HEK293 (cell line): ENCODE measurements at regions not wholly inside any gene's neighbourhood (a gene's known extent, or its start where the extent isn't known, plus 50 kb on each side); places are given as distances from the start of the nearest gene placed in this dataset.
A peak's percentile ranks its signal among the peaks of the same experiment; 100 is the strongest.

Source experiments
- CTCF ChIA-PET: fragments of 350-600 bp; formaldehyde crosslinking; extraction: SDS; loops from one replicate; lab custom pipeline; 2021; ENCODE audit warnings: antibody characterized with exemption; lab: Yijun Ruan, JAX
- POLR2A ChIA-PET: fragments of 300-600 bp; formaldehyde crosslinking; extraction: SDS; loops from one replicate; lab custom pipeline; 2020; ENCODE audit warnings: antibody characterized with exemption, inconsistent platforms; lab: Yijun Ruan, JAX
- H3K27ac ChIP-seq: fragments of 200-500 bp; sonication (Bioruptor generic); 2 replicates; pipeline ENCODE4 v1.5.1; 2014; ENCODE audit warnings: low read depth, low read length, control low read depth, inconsistent platforms; ENCODE audit errors: extremely low read depth
- H3K36me3 ChIP-seq, 2 experiments: fragments of 200-500 bp in 1 of 2; sonication (Bioruptor generic) in 1 of 2; 1 replicate in 1 of 2; 2 replicates in 1 of 2; pipeline ENCODE4 v1.5.1; 2014 to 2017; ENCODE audit warnings: inconsistent platforms in 2 of 2, low read length in 2 of 2; ENCODE audit not compliant: control insufficient read depth in 2 of 2, insufficient read depth in 1 of 2
- H3K4me1 ChIP-seq: fragments of 200-500 bp; sonication (Bioruptor generic); 2 replicates; pipeline ENCODE4 v1.5.1; 2014; ENCODE audit warnings: mild to moderate bottlenecking, low read length, inconsistent platforms; ENCODE audit not compliant: control insufficient read depth, insufficient read depth
- H3K4me3 ChIP-seq: 2 replicates; pipeline ENCODE4 v1.5.1; 2011; ENCODE audit warnings: low read depth, mild to moderate bottlenecking, control low read depth, low read length, moderate library complexity
- H3K9me3 ChIP-seq: fragments of 200-500 bp; sonication (Bioruptor generic); 2 replicates; pipeline ENCODE4 v1.5.1; 2014; ENCODE audit warnings: low read depth, low read length, inconsistent platforms; ENCODE audit not compliant: control insufficient read depth, insufficient read depth
- BCL11A ChIP-seq: fragments of 450-650 bp; formaldehyde crosslinking; IDR thresholded peaks from 2 replicates; pipeline ENCODE4 v1.5.1; 2016; ENCODE audit warnings: low read depth, missing biosample characterization, missing genetic modification characterization
- FEZF1 ChIP-seq: fragments of 450-650 bp; formaldehyde crosslinking; IDR thresholded peaks from 2 replicates; pipeline ENCODE4 v1.5.1; 2016; ENCODE audit warnings: missing biosample characterization, missing genetic modification characterization
- KLF10 ChIP-seq: fragments of 450-650 bp; IDR thresholded peaks from 2 replicates; pipeline ENCODE4 v1.5.1; 2018; ENCODE audit warnings: missing biosample characterization, mild to moderate bottlenecking, missing genetic modification characterization
- OSR2 ChIP-seq: fragments of 450-650 bp; formaldehyde crosslinking; IDR thresholded peaks from 2 replicates; pipeline ENCODE4 v1.5.1; 2016; ENCODE audit warnings: missing biosample characterization, missing genetic modification characterization
- PRDM1 ChIP-seq: fragments of 450-650 bp; formaldehyde crosslinking; IDR thresholded peaks from 2 replicates; pipeline ENCODE4; 2016; ENCODE audit warnings: missing biosample characterization, missing genetic modification characterization
- TCF7L2 ChIP-seq: IDR thresholded peaks from 2 replicates; pipeline ENCODE4 v1.6.1; 2011; ENCODE audit warnings: low read depth, mild to moderate bottlenecking, inconsistent platforms, low read length, moderate library complexity, borderline replicate concordance
- ZBTB17 ChIP-seq: fragments of 450-650 bp; formaldehyde crosslinking; IDR thresholded peaks from 2 replicates; pipeline ENCODE4 v1.5.1; 2016; ENCODE audit warnings: missing biosample characterization, missing genetic modification characterization
- ZFP37 ChIP-seq: fragments of 450-650 bp; formaldehyde crosslinking; IDR thresholded peaks from 2 replicates; pipeline ENCODE4 v1.5.1; 2016; ENCODE audit warnings: missing biosample characterization, missing genetic modification characterization
- ZNF157 ChIP-seq: fragments of 450-650 bp; formaldehyde crosslinking; IDR thresholded peaks from 2 replicates; pipeline ENCODE4 v1.5.1; 2016; ENCODE audit warnings: missing biosample characterization, missing genetic modification characterization
- ZNF19 ChIP-seq: fragments of 450-650 bp; formaldehyde crosslinking; IDR thresholded peaks from 2 replicates; pipeline ENCODE4; 2016; ENCODE audit warnings: missing biosample characterization, missing genetic modification characterization, low read depth
- ZNF2 ChIP-seq: fragments of 450-650 bp; formaldehyde crosslinking; IDR thresholded peaks from 2 replicates; pipeline ENCODE4 v1.5.1; 2016; ENCODE audit warnings: missing biosample characterization, missing genetic modification characterization
- ZNF202 ChIP-seq: fragments of 450-650 bp; formaldehyde crosslinking; IDR thresholded peaks from 2 replicates; pipeline ENCODE4 v1.5.1; 2016; ENCODE audit warnings: missing biosample characterization, missing genetic modification characterization, borderline replicate concordance
- ZNF221 ChIP-seq: fragments of 450-650 bp; formaldehyde crosslinking; IDR thresholded peaks from 2 replicates; pipeline ENCODE4 v1.5.1; 2017; ENCODE audit warnings: missing biosample characterization, missing genetic modification characterization, borderline replicate concordance
- ZNF23 ChIP-seq: fragments of 450-650 bp; formaldehyde crosslinking; IDR thresholded peaks from 2 replicates; pipeline ENCODE4 v1.5.1; 2016; ENCODE audit warnings: missing biosample characterization, missing genetic modification characterization, borderline replicate concordance
- ZNF529 ChIP-seq: fragments of 450-650 bp; formaldehyde crosslinking; IDR thresholded peaks from 2 replicates; pipeline ENCODE4 v1.5.1; 2017; ENCODE audit warnings: missing genetic modification characterization, missing biosample characterization; ENCODE audit not compliant: insufficient replicate concordance
- ZNF701 ChIP-seq: fragments of 450-650 bp; formaldehyde crosslinking; IDR thresholded peaks from 2 replicates; pipeline ENCODE4 v1.5.1; 2016; ENCODE audit warnings: missing biosample characterization, missing genetic modification characterization
- ZNF768 ChIP-seq: fragments of 450-650 bp; formaldehyde crosslinking; IDR thresholded peaks from 2 replicates; pipeline ENCODE4 v1.5.1; 2018; ENCODE audit warnings: missing biosample characterization, mild to moderate bottlenecking, missing genetic modification characterization
- TF ChIP-seq, protein P1 (sequence below): fragments of 450-650 bp; formaldehyde crosslinking; IDR thresholded peaks from 2 replicates; pipeline ENCODE4 v1.5.1; 2016; ENCODE audit warnings: missing biosample characterization, missing genetic modification characterization
- TF ChIP-seq, protein P2 (sequence below): fragments of 450-650 bp; formaldehyde crosslinking; IDR thresholded peaks from 2 replicates; pipeline ENCODE4 v1.5.1; 2016; ENCODE audit warnings: missing biosample characterization, missing genetic modification characterization
- TF ChIP-seq, protein P3 (sequence below): fragments of 450-650 bp; formaldehyde crosslinking; conservative IDR thresholded peaks from 2 replicates; pipeline ENCODE4 v1.5.1; 2016; ENCODE audit warnings: low read depth, missing biosample characterization, missing genetic modification characterization
- TF ChIP-seq, protein P4 (sequence below): fragments of 450-650 bp; formaldehyde crosslinking; IDR thresholded peaks from 2 replicates; pipeline ENCODE4 v1.5.1; 2016; ENCODE audit warnings: missing biosample characterization, missing genetic modification characterization, low read depth

DNA sequence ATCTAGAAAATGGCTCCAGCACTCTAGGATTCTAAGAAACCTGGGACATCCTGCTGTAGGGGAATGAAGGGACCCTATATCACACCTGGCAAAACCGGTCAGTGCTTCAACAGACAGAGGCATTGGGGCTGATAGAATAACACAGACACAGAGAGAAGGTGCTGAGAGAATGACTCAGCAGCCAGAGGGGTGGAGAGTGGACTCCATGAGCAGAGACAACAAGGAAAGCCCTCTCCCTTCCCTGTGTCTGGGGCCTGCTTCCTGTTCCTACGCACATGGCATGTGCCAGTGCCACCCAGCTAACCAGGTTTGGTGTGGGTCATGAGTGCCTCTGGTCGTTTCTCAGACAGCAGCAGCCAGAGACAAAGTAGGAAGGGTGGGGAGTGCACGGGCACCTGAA lies 140.3 kb downstream of the CCT6B start (continued):
- no peak for TF ChIP-seq TCF7L2
- TF ChIP-seq ZNF157, result no peak
- TF ChIP-seq, protein P1, sequence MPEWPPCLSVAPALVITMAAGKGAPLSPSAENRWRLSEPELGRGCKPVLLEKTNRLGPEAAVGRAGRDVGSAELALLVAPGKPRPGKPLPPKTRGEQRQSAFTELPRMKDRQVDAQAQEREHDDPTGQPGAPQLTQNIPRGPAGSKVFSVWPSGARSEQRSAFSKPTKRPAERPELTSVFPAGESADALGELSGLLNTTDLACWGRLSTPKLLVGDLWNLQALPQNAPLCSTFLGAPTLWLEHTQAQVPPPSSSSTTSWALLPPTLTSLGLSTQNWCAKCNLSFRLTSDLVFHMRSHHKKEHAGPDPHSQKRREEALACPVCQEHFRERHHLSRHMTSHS (tag by site-specific recombination), result no peak
- TF ChIP-seq ZBTB17 (tag by site-specific recombination), result no peak
- TF ChIP-seq ZNF701 (tag by site-specific recombination), result no peak
- no peak for TF ChIP-seq ZNF202 (tag by site-specific recombination)
- no peak for TF ChIP-seq OSR2 (tag by site-specific recombination)
- TF ChIP-seq ZNF2 (tag by site-specific recombination), result no peak
- no peak for TF ChIP-seq KLF10 (tag by site-specific recombination)

DNA sequence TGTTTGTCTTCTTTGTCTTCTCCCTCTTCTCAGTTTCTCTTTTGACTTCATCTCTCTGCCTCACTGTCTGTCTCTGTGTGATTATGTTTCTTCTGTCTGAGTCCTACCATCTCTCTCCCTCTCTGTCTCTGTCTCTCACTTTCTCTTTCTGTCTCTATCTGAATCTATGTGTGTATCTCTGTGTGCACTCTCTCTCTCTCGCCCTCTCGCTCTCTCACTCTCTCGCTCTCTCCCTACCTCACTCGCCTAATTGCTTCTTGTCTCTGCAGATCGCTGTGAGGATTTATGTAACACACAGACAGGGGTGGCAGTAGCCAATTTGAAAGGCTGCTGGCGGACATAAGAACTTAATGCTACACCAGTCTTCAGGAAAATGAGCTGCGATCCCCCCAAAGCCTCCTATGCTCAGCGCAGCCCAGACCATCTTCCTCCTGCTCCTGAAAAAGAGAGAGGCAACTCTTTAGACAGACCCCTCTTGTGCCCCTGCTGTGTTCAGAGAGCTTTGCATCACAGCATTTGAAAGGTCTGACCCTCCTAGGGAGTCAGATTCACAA lies 140.9 kb downstream of the CCT6B start:
- POLR2A ChIA-PET, result no interaction called here
- Histone ChIP-seq H3K4me3 (no peak overlapping the region), H3K36me3 (no peaks in the 10 kb centered on the region), H3K27ac (no peak overlapping the region), H3K9me3 (no peaks in the 10 kb centered on the region), H3K4me1 (no peaks in the 10 kb centered on the region)
- CTCF ChIA-PET, result interaction anchor here (0.6 to 0.7 kb wide), 2 partner anchors 286 to 289 kb away, joined by 3 read pairs; no protein-coding TSS in a partner anchor
- TF ChIP-seq PRDM1 (tag by site-specific recombination) (peak; percentile 77), ZNF19 (tag by site-specific recombination) (no peak)

DNA sequence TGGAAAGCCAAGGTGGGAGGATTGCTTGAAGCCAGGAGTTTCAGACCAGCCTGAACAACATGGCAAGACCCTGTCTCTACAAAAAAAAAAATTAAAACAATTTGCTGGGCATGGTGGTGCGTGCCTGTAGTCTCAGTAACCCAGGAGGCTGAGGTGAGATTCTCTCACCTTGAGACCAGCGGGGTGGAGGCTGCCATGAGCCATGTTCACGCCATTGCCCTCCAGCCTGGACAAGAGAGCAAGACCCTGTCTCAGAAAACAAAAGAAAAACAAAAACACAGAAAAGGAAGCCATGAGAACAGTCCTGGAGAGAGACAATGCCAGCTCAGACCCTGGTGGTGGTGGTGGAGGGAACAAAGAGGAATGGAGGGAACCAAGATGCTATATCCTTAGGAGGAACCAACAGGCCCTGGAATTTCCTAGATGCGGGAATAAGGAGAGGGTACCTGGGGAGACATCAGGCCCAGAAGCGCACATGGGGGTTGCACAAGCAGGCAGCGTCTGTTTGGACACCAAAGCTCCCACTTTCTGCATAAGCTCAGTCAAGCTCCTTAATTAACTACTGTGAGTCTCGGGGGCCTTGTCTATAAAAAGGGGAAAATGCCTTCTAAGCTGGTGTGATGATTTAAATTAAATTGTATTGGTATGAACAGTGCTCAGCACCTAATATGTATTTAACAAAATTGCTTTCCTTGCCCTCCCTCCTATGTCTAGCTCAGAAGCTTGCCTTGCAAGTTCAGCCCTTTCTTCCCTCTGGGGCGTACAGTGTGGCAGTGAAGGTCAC lies 143.8 kb downstream of the CCT6B start:
- Histone ChIP-seq H3K36me3 (no peaks in the 10 kb centered on the region), H3K9me3 (no peaks in the 10 kb centered on the region), H3K4me3 (no peak overlapping the region), H3K27ac (no peak overlapping the region), H3K4me1 (no peaks in the 10 kb centered on the region)
- ChIA-PET CTCF (no interaction called here), POLR2A (no interaction called here)
- no peak for TF ChIP-seq ZNF221 (tag by site-specific recombination)
- TF ChIP-seq, protein P2, sequence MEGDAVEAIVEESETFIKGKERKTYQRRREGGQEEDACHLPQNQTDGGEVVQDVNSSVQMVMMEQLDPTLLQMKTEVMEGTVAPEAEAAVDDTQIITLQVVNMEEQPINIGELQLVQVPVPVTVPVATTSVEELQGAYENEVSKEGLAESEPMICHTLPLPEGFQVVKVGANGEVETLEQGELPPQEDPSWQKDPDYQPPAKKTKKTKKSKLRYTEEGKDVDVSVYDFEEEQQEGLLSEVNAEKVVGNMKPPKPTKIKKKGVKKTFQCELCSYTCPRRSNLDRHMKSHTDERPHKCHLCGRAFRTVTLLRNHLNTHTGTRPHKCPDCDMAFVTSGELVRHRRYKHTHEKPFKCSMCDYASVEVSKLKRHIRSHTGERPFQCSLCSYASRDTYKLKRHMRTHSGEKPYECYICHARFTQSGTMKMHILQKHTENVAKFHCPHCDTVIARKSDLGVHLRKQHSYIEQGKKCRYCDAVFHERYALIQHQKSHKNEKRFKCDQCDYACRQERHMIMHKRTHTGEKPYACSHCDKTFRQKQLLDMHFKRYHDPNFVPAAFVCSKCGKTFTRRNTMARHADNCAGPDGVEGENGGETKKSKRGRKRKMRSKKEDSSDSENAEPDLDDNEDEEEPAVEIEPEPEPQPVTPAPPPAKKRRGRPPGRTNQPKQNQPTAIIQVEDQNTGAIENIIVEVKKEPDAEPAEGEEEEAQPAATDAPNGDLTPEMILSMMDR, result no peak

DNA sequence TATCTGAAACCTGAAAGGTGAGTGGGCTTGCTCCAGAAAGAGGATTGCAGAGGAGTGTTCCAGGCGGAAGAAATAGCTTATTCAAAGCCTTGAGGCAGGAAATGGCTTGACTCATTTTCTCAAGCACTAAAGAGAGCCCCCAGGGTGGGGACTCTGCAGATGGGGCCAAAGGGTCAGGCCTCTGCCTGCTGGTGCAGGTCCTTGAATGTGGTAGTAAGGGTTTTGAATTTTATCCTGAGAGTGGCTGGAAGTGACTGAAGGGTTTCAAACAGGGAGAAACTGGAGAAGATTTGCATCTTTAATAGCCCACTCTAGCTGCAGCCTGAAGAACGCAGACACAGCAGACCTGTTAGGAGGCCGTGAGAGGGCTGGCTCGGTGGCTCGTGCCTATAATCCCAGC lies 144.4 kb downstream of the CCT6B start:
- TF ChIP-seq FEZF1 (no peak), ZNF529 (no peak), ZNF768 (tag by site-specific recombination) (no peak), ZNF202 (tag by site-specific recombination) (no peak), BCL11A (tag by site-specific recombination) (no peak), ZNF23 (tag by site-specific recombination) (no peak), ZFP37 (no peak)
- TF ChIP-seq, protein P3, sequence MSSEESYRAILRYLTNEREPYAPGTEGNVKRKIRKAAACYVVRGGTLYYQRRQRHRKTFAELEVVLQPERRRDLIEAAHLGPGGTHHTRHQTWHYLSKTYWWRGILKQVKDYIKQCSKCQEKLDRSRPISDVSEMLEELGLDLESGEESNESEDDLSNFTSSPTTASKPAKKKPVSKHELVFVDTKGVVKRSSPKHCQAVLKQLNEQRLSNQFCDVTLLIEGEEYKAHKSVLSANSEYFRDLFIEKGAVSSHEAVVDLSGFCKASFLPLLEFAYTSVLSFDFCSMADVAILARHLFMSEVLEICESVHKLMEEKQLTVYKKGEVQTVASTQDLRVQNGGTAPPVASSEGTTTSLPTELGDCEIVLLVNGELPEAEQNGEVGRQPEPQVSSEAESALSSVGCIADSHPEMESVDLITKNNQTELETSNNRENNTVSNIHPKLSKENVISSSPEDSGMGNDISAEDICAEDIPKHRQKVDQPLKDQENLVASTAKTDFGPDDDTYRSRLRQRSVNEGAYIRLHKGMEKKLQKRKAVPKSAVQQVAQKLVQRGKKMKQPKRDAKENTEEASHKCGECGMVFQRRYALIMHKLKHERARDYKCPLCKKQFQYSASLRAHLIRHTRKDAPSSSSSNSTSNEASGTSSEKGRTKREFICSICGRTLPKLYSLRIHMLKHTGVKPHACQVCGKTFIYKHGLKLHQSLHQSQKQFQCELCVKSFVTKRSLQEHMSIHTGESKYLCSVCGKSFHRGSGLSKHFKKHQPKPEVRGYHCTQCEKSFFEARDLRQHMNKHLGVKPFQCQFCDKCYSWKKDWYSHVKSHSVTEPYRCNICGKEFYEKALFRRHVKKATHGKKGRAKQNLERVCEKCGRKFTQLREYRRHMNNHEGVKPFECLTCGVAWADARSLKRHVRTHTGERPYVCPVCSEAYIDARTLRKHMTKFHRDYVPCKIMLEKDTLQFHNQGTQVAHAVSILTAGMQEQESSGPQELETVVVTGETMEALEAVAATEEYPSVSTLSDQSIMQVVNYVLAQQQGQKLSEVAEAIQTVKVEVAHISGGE (tag by site-specific recombination), result no peak
- TF ChIP-seq, protein P4, sequence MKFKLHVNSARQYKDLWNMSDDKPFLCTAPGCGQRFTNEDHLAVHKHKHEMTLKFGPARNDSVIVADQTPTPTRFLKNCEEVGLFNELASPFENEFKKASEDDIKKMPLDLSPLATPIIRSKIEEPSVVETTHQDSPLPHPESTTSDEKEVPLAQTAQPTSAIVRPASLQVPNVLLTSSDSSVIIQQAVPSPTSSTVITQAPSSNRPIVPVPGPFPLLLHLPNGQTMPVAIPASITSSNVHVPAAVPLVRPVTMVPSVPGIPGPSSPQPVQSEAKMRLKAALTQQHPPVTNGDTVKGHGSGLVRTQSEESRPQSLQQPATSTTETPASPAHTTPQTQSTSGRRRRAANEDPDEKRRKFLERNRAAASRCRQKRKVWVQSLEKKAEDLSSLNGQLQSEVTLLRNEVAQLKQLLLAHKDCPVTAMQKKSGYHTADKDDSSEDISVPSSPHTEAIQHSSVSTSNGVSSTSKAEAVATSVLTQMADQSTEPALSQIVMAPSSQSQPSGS, result no peak
- H3K4me1 ChIP-seq, result no peaks in the 10 kb centered on the region
- no peak overlapping the region for H3K27ac ChIP-seq
- ChIA-PET POLR2A (no interaction called here), CTCF (no interaction called here)
- H3K9me3 ChIP-seq, result no peaks in the 10 kb centered on the region
- no peak overlapping the region for H3K4me3 ChIP-seq
- no peaks in the 10 kb centered on the region for H3K36me3 ChIP-seq
